A673 (cell line): ENCODE measurements at regions not wholly inside any gene's neighbourhood (a gene's known extent, or its start where the extent isn't known, plus 50 kb on each side); places are given as distances from the start of the nearest gene placed in this dataset.

Experiments
- EZH2 ChIP-seq: fragments of 200-600 bp; sonication (generic); IDR thresholded peaks from 2 replicates; pipeline ENCODE4 v1.6.1; 2017; ENCODE audit warnings: borderline replicate concordance, low read depth, mild to moderate bottlenecking, mixed read lengths, antibody characterized with exemption, low read length; ENCODE audit not compliant: poor library complexity, severe bottlenecking
- TF ChIP-seq, protein P1 (sequence below): fragments of 300-800, 200-600 bp; sonication (generic); conservative IDR thresholded peaks from 2 replicates; pipeline ENCODE4 v1.5.1; 2017; ENCODE audit warnings: low read depth, mild to moderate bottlenecking, antibody characterized with exemption, low read length, moderate library complexity, mixed read lengths

DNA sequence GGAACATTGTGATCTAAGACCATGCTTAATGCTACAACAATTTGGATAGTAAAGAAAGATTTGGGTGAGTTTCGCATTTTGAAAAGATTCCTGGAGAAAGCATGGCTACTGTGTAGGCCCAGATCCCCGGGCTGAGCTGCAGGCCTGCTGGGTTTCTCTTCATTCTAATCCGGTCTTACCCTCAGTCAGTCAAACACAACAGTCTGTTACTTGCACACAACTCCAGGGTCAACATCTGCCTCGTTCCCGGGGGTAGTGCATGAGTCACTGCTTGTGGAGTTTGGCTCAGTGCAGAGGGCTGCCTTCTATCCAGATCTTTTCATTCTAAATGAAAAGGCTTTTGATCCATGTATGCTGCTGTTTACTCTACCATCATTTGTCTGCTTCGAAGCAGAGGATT is 60.4 kb upstream of the SEL1L start:
- TF ChIP-seq, protein P1, sequence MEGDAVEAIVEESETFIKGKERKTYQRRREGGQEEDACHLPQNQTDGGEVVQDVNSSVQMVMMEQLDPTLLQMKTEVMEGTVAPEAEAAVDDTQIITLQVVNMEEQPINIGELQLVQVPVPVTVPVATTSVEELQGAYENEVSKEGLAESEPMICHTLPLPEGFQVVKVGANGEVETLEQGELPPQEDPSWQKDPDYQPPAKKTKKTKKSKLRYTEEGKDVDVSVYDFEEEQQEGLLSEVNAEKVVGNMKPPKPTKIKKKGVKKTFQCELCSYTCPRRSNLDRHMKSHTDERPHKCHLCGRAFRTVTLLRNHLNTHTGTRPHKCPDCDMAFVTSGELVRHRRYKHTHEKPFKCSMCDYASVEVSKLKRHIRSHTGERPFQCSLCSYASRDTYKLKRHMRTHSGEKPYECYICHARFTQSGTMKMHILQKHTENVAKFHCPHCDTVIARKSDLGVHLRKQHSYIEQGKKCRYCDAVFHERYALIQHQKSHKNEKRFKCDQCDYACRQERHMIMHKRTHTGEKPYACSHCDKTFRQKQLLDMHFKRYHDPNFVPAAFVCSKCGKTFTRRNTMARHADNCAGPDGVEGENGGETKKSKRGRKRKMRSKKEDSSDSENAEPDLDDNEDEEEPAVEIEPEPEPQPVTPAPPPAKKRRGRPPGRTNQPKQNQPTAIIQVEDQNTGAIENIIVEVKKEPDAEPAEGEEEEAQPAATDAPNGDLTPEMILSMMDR = no peak
- TF ChIP-seq EZH2 = no peak
